ENCODE measurements at regions not wholly inside any gene's neighbourhood (a gene's known extent, or its start where the extent isn't known, plus 50 kb on each side); places are given as distances from the start of the nearest gene placed in this dataset.

DNA sequence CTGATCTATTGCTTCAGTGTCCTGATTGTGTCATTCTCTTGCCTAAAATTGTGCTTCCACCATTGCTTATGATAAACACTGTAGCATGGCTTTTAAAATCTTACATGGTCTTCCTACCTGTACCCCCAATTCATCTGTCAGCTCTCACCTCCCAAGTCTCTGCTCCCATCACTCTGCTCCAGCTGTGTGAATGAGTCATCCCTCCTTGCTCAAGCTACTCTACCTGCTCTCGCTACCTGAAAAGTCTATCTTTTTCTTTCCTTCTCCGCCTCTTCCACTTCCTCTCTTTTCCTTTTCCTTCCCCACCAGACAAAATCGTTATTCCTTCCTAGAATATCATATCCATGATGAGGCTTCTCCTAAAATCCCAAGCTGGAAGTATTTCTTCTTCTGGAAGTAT is 341.7 kb downstream of the PRELID2 start:
- TF ChIP-seq, protein P1, sequence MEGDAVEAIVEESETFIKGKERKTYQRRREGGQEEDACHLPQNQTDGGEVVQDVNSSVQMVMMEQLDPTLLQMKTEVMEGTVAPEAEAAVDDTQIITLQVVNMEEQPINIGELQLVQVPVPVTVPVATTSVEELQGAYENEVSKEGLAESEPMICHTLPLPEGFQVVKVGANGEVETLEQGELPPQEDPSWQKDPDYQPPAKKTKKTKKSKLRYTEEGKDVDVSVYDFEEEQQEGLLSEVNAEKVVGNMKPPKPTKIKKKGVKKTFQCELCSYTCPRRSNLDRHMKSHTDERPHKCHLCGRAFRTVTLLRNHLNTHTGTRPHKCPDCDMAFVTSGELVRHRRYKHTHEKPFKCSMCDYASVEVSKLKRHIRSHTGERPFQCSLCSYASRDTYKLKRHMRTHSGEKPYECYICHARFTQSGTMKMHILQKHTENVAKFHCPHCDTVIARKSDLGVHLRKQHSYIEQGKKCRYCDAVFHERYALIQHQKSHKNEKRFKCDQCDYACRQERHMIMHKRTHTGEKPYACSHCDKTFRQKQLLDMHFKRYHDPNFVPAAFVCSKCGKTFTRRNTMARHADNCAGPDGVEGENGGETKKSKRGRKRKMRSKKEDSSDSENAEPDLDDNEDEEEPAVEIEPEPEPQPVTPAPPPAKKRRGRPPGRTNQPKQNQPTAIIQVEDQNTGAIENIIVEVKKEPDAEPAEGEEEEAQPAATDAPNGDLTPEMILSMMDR (IDR thresholded peaks at IDR 0.05; ENCODE audit: control extremely low read depth, extremely low read depth), result no peak
- DNase-seq, result no peak

DNA sequence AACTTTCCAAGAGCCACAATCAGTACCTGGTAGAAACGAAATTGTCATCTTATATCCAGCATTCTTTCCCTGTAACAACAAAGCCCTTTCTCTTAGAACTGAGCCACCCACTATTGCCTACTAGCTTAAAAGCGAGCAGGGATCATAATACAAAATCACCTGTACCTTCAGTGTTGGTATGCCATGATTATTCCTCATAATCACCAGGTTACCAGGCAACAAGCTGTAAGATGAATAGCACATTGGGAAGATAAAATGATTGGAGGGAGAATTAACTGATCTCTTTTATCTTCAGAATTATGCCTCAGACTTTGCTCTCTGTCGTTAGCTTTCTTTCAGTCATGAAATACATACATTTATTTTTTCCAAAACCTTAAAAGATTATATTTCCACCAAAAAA is 345.6 kb downstream of the PRELID2 start:
- WGBS, 2 donors, result 74% methylated on average over 3 of the region's 3 CpGs
- Histone ChIP-seq H3K9me3 (ENCODE audit: control insufficient read depth in 4 of 4, insufficient read depth in 3 of 4, low read length in 3 of 4) (no peaks in the 10 kb centered on the region), H3K4me3 (no peak overlapping the region), H3K36me3 (ENCODE audit: control insufficient read depth in 4 of 4, insufficient read depth in 4 of 4, low read length in 4 of 4) (no peaks in the 10 kb centered on the region), H3K27ac (ENCODE audit: low read depth in 1 of 2, low read length in 1 of 2) (no peak overlapping the region), H3K4me1 (ENCODE audit: control insufficient read depth in 5 of 5, insufficient read depth in 5 of 5, low read length in 5 of 5) (no peaks in the 10 kb centered on the region), H3K27me3 (ENCODE audit: control insufficient read depth in 3 of 3, insufficient read depth in 3 of 3, low read length in 2 of 3) (no peaks in the 10 kb centered on the region), H3K9ac (ENCODE audit: insufficient read depth in 1 of 2, low read length in 2 of 2) (no peak overlapping the region)
- no peak for ATAC-seq (ENCODE audit: insufficient read depth, low FRiP score)
- DNase-seq, result no peak
- TF ChIP-seq, protein P1 (IDR thresholded peaks at IDR 0.05; ENCODE audit: control extremely low read depth, extremely low read depth), result no peak

More for the DNA sequence above, 341.7 kb downstream of the PRELID2 start:
- no peak for ATAC-seq (ENCODE audit: insufficient read depth, low FRiP score)
- 82 to 86% methylated on average over 3 of the region's 3 CpGs for WGBS, 2 donors
- Histone ChIP-seq H3K27me3 (ENCODE audit: control insufficient read depth in 3 of 3, insufficient read depth in 3 of 3, low read length in 2 of 3) (no peaks in the 10 kb centered on the region), H3K36me3 (ENCODE audit: control insufficient read depth in 4 of 4, insufficient read depth in 4 of 4, low read length in 4 of 4) (no peaks in the 10 kb centered on the region), H3K4me3 (no peak overlapping the region), H3K9me3 (ENCODE audit: control insufficient read depth in 4 of 4, insufficient read depth in 3 of 4, low read length in 3 of 4) (no peaks in the 10 kb centered on the region), H3K4me1 (ENCODE audit: control insufficient read depth in 5 of 5, insufficient read depth in 5 of 5, low read length in 5 of 5) (no peaks in the 10 kb centered on the region), H3K27ac (ENCODE audit: low read depth in 1 of 2, low read length in 1 of 2) (no peak overlapping the region), H3K9ac (ENCODE audit: insufficient read depth in 1 of 2, low read length in 2 of 2) (no peak overlapping the region)

DNA sequence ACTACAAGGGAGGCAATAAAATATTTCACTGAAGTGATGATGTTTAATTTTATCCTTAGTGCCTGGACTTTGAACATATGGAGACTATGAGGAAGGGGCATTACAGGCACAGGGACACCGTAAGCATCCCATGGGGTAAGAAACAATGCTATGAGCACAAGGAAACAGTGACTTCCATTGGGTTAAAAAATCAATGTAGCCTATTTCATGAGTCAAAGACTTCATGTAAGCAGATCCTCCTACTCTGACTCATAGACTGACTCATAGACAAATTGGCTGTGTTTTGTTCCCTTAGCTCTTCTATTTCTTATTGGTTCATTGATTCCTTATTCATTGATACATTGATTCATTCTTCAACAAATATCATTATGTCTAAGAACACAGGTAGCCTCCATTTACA is 351.0 kb downstream of the PRELID2 start:
- DNase-seq, result no peak
- Histone ChIP-seq H3K4me1 (ENCODE audit: control insufficient read depth in 5 of 5, insufficient read depth in 5 of 5, low read length in 5 of 5) (peaks cover 0 to 1% (median 0%) of the 10 kb centered on the region in 5 donors), H3K9ac (ENCODE audit: insufficient read depth in 1 of 2, low read length in 2 of 2) (no peak overlapping the region), H3K9me3 (ENCODE audit: control insufficient read depth in 4 of 4, insufficient read depth in 3 of 4, low read length in 3 of 4) (peaks cover 0 to 2% (median 0%) of the 10 kb centered on the region in 4 donors), H3K27me3 (ENCODE audit: control insufficient read depth in 3 of 3, insufficient read depth in 3 of 3, low read length in 2 of 3) (no peaks in the 10 kb centered on the region), H3K4me3 (no peak overlapping the region), H3K27ac (ENCODE audit: low read depth in 1 of 2, low read length in 1 of 2) (no peak overlapping the region), H3K36me3 (ENCODE audit: control insufficient read depth in 4 of 4, insufficient read depth in 4 of 4, low read length in 4 of 4) (no peaks in the 10 kb centered on the region)
- no peak for ATAC-seq (ENCODE audit: insufficient read depth, low FRiP score)
- TF ChIP-seq, protein P1 (IDR thresholded peaks at IDR 0.05; ENCODE audit: control extremely low read depth, extremely low read depth), result no peak
- WGBS, 2 donors, result 93 to 100% methylated on average over 1 of the region's 1 CpG

DNA sequence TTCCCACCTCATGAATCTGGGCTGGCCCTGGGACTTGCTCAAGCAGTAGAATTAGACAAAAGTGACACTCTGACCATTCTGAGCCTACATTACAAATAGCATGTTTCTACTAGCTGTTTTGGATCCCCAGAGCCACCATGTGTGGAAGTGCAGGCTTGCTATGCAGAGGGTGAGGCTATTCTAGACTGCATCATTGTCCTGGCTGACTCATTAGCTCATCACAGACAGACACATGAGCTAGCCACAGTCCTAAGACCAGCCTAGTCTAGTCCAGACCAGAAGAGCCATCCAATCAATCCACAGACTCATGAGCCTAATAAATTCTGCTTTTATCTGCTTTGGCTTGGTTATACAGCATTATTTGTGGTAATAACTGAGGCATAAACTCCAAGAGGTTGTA is 351.9 kb downstream of the PRELID2 start:
- Histone ChIP-seq H3K4me3 (no peak overlapping the region), H3K27ac (ENCODE audit: low read depth in 1 of 2, low read length in 1 of 2) (no peak overlapping the region), H3K4me1 (ENCODE audit: control insufficient read depth in 5 of 5, insufficient read depth in 5 of 5, low read length in 5 of 5) (peaks cover 0 to 1% (median 0%) of the 10 kb centered on the region in 5 donors), H3K9me3 (ENCODE audit: control insufficient read depth in 4 of 4, insufficient read depth in 3 of 4, low read length in 3 of 4) (peaks cover 0 to 2% (median 0%) of the 10 kb centered on the region in 4 donors), H3K9ac (ENCODE audit: insufficient read depth in 1 of 2, low read length in 2 of 2) (no peak overlapping the region), H3K36me3 (ENCODE audit: control insufficient read depth in 4 of 4, insufficient read depth in 4 of 4, low read length in 4 of 4) (no peaks in the 10 kb centered on the region), H3K27me3 (ENCODE audit: control insufficient read depth in 3 of 3, insufficient read depth in 3 of 3, low read length in 2 of 3) (no peaks in the 10 kb centered on the region)
- ATAC-seq (ENCODE audit: insufficient read depth, low FRiP score), result no peak
- TF ChIP-seq, protein P1 (IDR thresholded peaks at IDR 0.05; ENCODE audit: control extremely low read depth, extremely low read depth), result no peak
- DNase-seq, result no peak

Measured in lung (tissue), 11 donors.